ENCODE measurements at regions not wholly inside any gene's neighbourhood (a gene's known extent, or its start where the extent isn't known, plus 50 kb on each side); places are given as distances from the start of the nearest gene placed in this dataset.

- no peaks in the 10 kb centered on the region for H4K20me1 ChIP-seq (ENCODE audit: control insufficient read depth, extremely low read depth, insufficient read depth, low read length)
- no peak overlapping the region for H3K4me2 ChIP-seq (ENCODE audit: control insufficient read depth, extremely low read depth, insufficient read depth, low read depth, low read length)
- dilution Hi-C loops (cut with MboI; ENCODE audit: extremely low pct_ligation_motif_present, low sequenced_read_pairs), result no loop called here
- no peak overlapping the region for H3K9ac ChIP-seq (ENCODE audit: control insufficient read depth, extremely low read depth, insufficient read depth, low read length)
- H3K9me1 ChIP-seq (ENCODE audit: control insufficient read depth, extremely low read depth, insufficient read depth, low read length), result no peaks in the 10 kb centered on the region
- no peaks in the 10 kb centered on the region for H3K27me3 ChIP-seq (ENCODE audit: control insufficient read depth, extremely low read depth, insufficient read depth, low read length)
- no peak overlapping the region for H3K27ac ChIP-seq (ENCODE audit: control insufficient read depth, insufficient read depth, low read length)
- no peak for DNase-seq (ENCODE audit: low read depth, low spot score)
- no peak overlapping the region for H3K4me3 ChIP-seq (ENCODE audit: control insufficient read depth in 2 of 3, extremely low read depth in 1 of 3, insufficient read depth in 2 of 3, low read depth in 1 of 3, low read length in 3 of 3)
- H3K9me3 ChIP-seq (ENCODE audit: control insufficient read depth, low read depth, low read length), result peaks cover 4% of the 10 kb centered on the region
- no peaks in the 10 kb centered on the region for H3K36me3 ChIP-seq (ENCODE audit: control insufficient read depth in 2 of 2, extremely low read depth in 1 of 2, insufficient read depth in 2 of 2, low read length in 2 of 2)
- H3K4me1 ChIP-seq (ENCODE audit: control insufficient read depth, extremely low read depth, insufficient read depth, low read length), result peaks cover 7% of the 10 kb centered on the region
- H2AFZ ChIP-seq (ENCODE audit: control insufficient read depth, low read length), result no peak overlapping the region
- no peak for FAIRE-seq
- no peak for TF ChIP-seq CTCF (optimal IDR thresholded peaks at IDR 0.05 in 1 of 3, IDR thresholded peaks at IDR 0.05 in 1 of 3, conservative IDR thresholded peaks at IDR 0.05 in 1 of 3; ENCODE audit: extremely low read depth in 1 of 3, insufficient read depth in 2 of 3, low read length in 3 of 3)
- TF ChIP-seq EZH2 (IDR thresholded peaks at IDR 0.05; ENCODE audit: low read length), result no peak
- H3K79me2 ChIP-seq (ENCODE audit: control insufficient read depth, insufficient read depth, low read length), result no peaks in the 10 kb centered on the region
Observed at GRCh38 chr9:87245271-87245670, 252.4 kb upstream of the DAPK1 start.

GRCh38 chr9:87247097-87247496 is 250.6 kb upstream of the DAPK1 start:
- H3K36me3 ChIP-seq (ENCODE audit: control insufficient read depth in 2 of 2, extremely low read depth in 1 of 2, insufficient read depth in 2 of 2, low read length in 2 of 2), result no peaks in the 10 kb centered on the region
- no peak overlapping the region for H3K27ac ChIP-seq (ENCODE audit: control insufficient read depth, insufficient read depth, low read length)
- peaks cover 10% of the 10 kb centered on the region for H3K4me1 ChIP-seq (ENCODE audit: control insufficient read depth, extremely low read depth, insufficient read depth, low read length)
- TF ChIP-seq CTCF (optimal IDR thresholded peaks at IDR 0.05 in 1 of 3, IDR thresholded peaks at IDR 0.05 in 1 of 3, conservative IDR thresholded peaks at IDR 0.05 in 1 of 3; ENCODE audit: extremely low read depth in 1 of 3, insufficient read depth in 2 of 3, low read length in 3 of 3) (no peak), EZH2 (IDR thresholded peaks at IDR 0.05; ENCODE audit: low read length) (no peak)
- H3K4me2 ChIP-seq (ENCODE audit: control insufficient read depth, extremely low read depth, insufficient read depth, low read depth, low read length), result no peak overlapping the region
- no peak overlapping the region for H3K9ac ChIP-seq (ENCODE audit: control insufficient read depth, extremely low read depth, insufficient read depth, low read length)
- H3K79me2 ChIP-seq (ENCODE audit: control insufficient read depth, insufficient read depth, low read length), result no peaks in the 10 kb centered on the region
- FAIRE-seq (no peak), DNase-seq (ENCODE audit: low read depth, low spot score) (no peak)
- no peaks in the 10 kb centered on the region for H3K27me3 ChIP-seq (ENCODE audit: control insufficient read depth, extremely low read depth, insufficient read depth, low read length)
- no peak overlapping the region for H2AFZ ChIP-seq (ENCODE audit: control insufficient read depth, low read length)
- peaks cover 4% of the 10 kb centered on the region for H3K9me3 ChIP-seq (ENCODE audit: control insufficient read depth, low read depth, low read length)
- dilution Hi-C loops (cut with MboI; ENCODE audit: extremely low pct_ligation_motif_present, low sequenced_read_pairs), result no loop called here
- no peak overlapping the region for H3K4me3 ChIP-seq (ENCODE audit: control insufficient read depth in 2 of 3, extremely low read depth in 1 of 3, insufficient read depth in 2 of 3, low read depth in 1 of 3, low read length in 3 of 3)
- H3K9me1 ChIP-seq (ENCODE audit: control insufficient read depth, extremely low read depth, insufficient read depth, low read length), result no peaks in the 10 kb centered on the region
- no peaks in the 10 kb centered on the region for H4K20me1 ChIP-seq (ENCODE audit: control insufficient read depth, extremely low read depth, insufficient read depth, low read length)
